IMR-90 (cell line): ENCODE measurements at regions not wholly inside any gene's neighbourhood (a gene's known extent, or its start where the extent isn't known, plus 50 kb on each side); places are given as distances from the start of the nearest gene placed in this dataset.

Experiments used
- ATAC-seq: fragments of 200-7000 bp; cut with Tn5 transposase; 2 replicates; pipeline ENCODE4 v1.9.1; 2020; ENCODE audit warnings: low read depth, mild to moderate bottlenecking, moderate library complexity
- BruUV-seq: library from RNA; stranded (reverse); fragments of 400-500 nt; replicated peaks from 2 replicates; lab custom pipeline; 2021; lab: Mats Ljungman, UMichigan
- CTCF ChIA-PET: fragments of 300-600 bp; formaldehyde crosslinking; extraction: SDS; loops from one replicate; lab custom pipeline; 2021; ENCODE audit warnings: antibody characterized with exemption; lab: Yijun Ruan, JAX
- POLR2A ChIA-PET: fragments of 300-600 bp; sonication (Branson Sonifier 250); formaldehyde crosslinking; loops from one replicate; lab custom pipeline; 2022; ENCODE audit warnings: antibody characterized with exemption; ENCODE audit not compliant: unreplicated experiment; lab: Charles Lee
- DNase-seq: peaks from one replicate; pipeline ENCODE4 v3.0.0; 2013
- H2AFZ ChIP-seq: replicated peaks from 2 replicates; pipeline ENCODE3; 2013; ENCODE audit warnings: low read length, mild to moderate bottlenecking; ENCODE audit not compliant: poor library complexity
- H2AK5ac ChIP-seq: 2 replicates; pipeline ENCODE4 v1.6.1; 2013; ENCODE audit warnings: low read depth, low read length, inconsistent platforms
- H2AK9ac ChIP-seq: replicated peaks from 2 replicates; pipeline ENCODE3; 2013; ENCODE audit warnings: mild to moderate bottlenecking, low read depth, low read length, moderate library complexity; ENCODE audit not compliant: poor library complexity
- H2BK120ac ChIP-seq: 2 replicates; pipeline ENCODE4 v1.6.1; 2013; ENCODE audit warnings: low read depth, low read length, inconsistent platforms
- H2BK15ac ChIP-seq: 3 replicates; pipeline ENCODE4 v1.6.1; 2013; ENCODE audit warnings: low read depth, low read length, inconsistent platforms
- H2BK20ac ChIP-seq: 2 replicates; pipeline ENCODE4 v1.6.1; 2013; ENCODE audit warnings: low read depth, mild to moderate bottlenecking, inconsistent platforms, low read length, moderate library complexity
- H2BK5ac ChIP-seq: 2 replicates; pipeline ENCODE4 v1.6.1; 2013; ENCODE audit warnings: mild to moderate bottlenecking, low read depth, low read length, inconsistent platforms; ENCODE audit not compliant: poor library complexity, severe bottlenecking
- H3K14ac ChIP-seq: replicated peaks from 2 replicates; pipeline ENCODE4 v1.6.1; 2013; ENCODE audit warnings: low read depth, low read length, inconsistent platforms
- H3K18ac ChIP-seq: 2 replicates; pipeline ENCODE4 v1.6.1; 2013; ENCODE audit warnings: low read depth, low read length, control low read depth
- H3K23ac ChIP-seq: 2 replicates; pipeline ENCODE4 v1.6.1; 2013; ENCODE audit warnings: low read depth, low read length, inconsistent platforms
- H3K27ac ChIP-seq: 2 replicates; pipeline ENCODE4 v1.5.1; 2013; ENCODE audit warnings: mild to moderate bottlenecking, control low read depth, low read length; ENCODE audit not compliant: insufficient read depth
- H3K27me3 ChIP-seq: 2 replicates; pipeline ENCODE4 v1.6.1; 2013; ENCODE audit warnings: low read length; ENCODE audit not compliant: control insufficient read depth, insufficient read depth
- H3K36me3 ChIP-seq: 2 replicates; pipeline ENCODE4 v1.6.1; 2013; ENCODE audit warnings: low read length, mixed read lengths; ENCODE audit not compliant: control insufficient read depth, insufficient read depth
- H3K4ac ChIP-seq: 2 replicates; pipeline ENCODE4 v1.6.1; 2013; ENCODE audit warnings: low read depth, low read length, inconsistent platforms
- H3K4me1 ChIP-seq: 2 replicates; pipeline ENCODE4 v1.6.1; 2013; ENCODE audit warnings: low read length, mixed read lengths; ENCODE audit not compliant: control insufficient read depth, insufficient read depth
- H3K4me2 ChIP-seq: 2 replicates; pipeline ENCODE4 v1.6.1; 2013; ENCODE audit warnings: low read depth, mild to moderate bottlenecking, control low read depth, low read length, moderate library complexity
- H3K4me3 ChIP-seq: 2 replicates; pipeline ENCODE4 v1.5.1; 2013; ENCODE audit warnings: low read depth, mild to moderate bottlenecking, control low read depth, low read length, moderate library complexity; ENCODE audit not compliant: insufficient read depth
- H3K56ac ChIP-seq: 2 replicates; pipeline ENCODE4 v1.6.1; 2013; ENCODE audit warnings: low read length, inconsistent platforms; ENCODE audit not compliant: insufficient read depth; ENCODE audit errors: extremely low read depth
- H3K79me1 ChIP-seq, 2 experiments: 2 replicates each; pipeline ENCODE4 v1.6.1; 2013; ENCODE audit warnings: low read length in 2 of 2, inconsistent platforms in 1 of 2, low read depth in 1 of 2
- H3K9ac ChIP-seq: 2 replicates; pipeline ENCODE4 v1.6.1; 2013; ENCODE audit warnings: low read depth, low read length, control low read depth
- H3K9me1 ChIP-seq: 2 replicates; pipeline ENCODE4 v1.6.1; 2013; ENCODE audit warnings: low read length, inconsistent platforms; ENCODE audit not compliant: insufficient read depth
- H3K9me3 ChIP-seq: 2 replicates; pipeline ENCODE4 v1.6.1; 2013; ENCODE audit warnings: low read length; ENCODE audit not compliant: control insufficient read depth, insufficient read depth
- H4K20me1 ChIP-seq: 2 replicates; pipeline ENCODE4 v1.6.1; 2013; ENCODE audit warnings: low read length, inconsistent platforms; ENCODE audit not compliant: insufficient read depth
- H4K5ac ChIP-seq: 2 replicates; pipeline ENCODE4 v1.6.1; 2013; ENCODE audit warnings: mild to moderate bottlenecking, low read depth, low read length, control low read depth
- H4K8ac ChIP-seq, 2 experiments: 2 replicates each; pipeline ENCODE4 v1.6.1; 2013; ENCODE audit warnings: low read depth in 2 of 2, low read length in 2 of 2, control low read depth in 1 of 2, inconsistent platforms in 1 of 2
- H4K91ac ChIP-seq: 2 replicates; pipeline ENCODE4 v1.6.1; 2013; ENCODE audit warnings: low read depth, low read length, inconsistent platforms; ENCODE audit not compliant: insufficient read depth
- BHLHE40 ChIP-seq: fragments of 150-350 bp; IDR thresholded peaks from 2 replicates; pipeline ENCODE4 v1.6.1; 2016; ENCODE audit warnings: mild to moderate bottlenecking, low read depth, low read length
- CEBPB ChIP-seq: IDR thresholded peaks from 2 replicates; pipeline ENCODE4 v1.6.1; 2012; ENCODE audit warnings: low read depth, low read length, improper control_type of control experiment
- CHD1 ChIP-seq: IDR thresholded peaks from 2 replicates; pipeline ENCODE4 v1.6.1; 2012; ENCODE audit warnings: low read depth, low read length, improper control_type of control experiment
- FOS ChIP-seq: fragments of 150-350 bp; IDR thresholded peaks from 2 replicates; pipeline ENCODE4 v1.6.1; 2016; ENCODE audit warnings: low read depth, low read length
- MAFK ChIP-seq: IDR thresholded peaks from 2 replicates; pipeline ENCODE4 v1.6.1; 2012; ENCODE audit warnings: low read depth, low read length, improper control_type of control experiment
- MAZ ChIP-seq: IDR thresholded peaks from 2 replicates; pipeline ENCODE4 v1.6.1; 2012; ENCODE audit warnings: low read depth, mild to moderate bottlenecking, low read length, improper control_type of control experiment, moderate library complexity, borderline replicate concordance
- MXI1 ChIP-seq: IDR thresholded peaks from 2 replicates; pipeline ENCODE4 v1.6.1; 2012; ENCODE audit warnings: low read depth, mild to moderate bottlenecking, low read length, moderate library complexity, borderline replicate concordance
- NFE2L2 ChIP-seq: fragments of 150-350 bp; IDR thresholded peaks from 2 replicates; pipeline ENCODE4 v1.6.1; 2016; ENCODE audit warnings: low read depth, mild to moderate bottlenecking, low read length
- POLR2A ChIP-seq: IDR thresholded peaks from 2 replicates; pipeline ENCODE4 v1.6.1; 2012; ENCODE audit warnings: mild to moderate bottlenecking, low read depth, low read length
- RAD21 ChIP-seq: IDR thresholded peaks from 2 replicates; pipeline ENCODE4 v1.6.1; 2012; ENCODE audit warnings: low read length, improper control_type of control experiment
- RCOR1 ChIP-seq: IDR thresholded peaks from 2 replicates; pipeline ENCODE4 v1.6.1; 2012; ENCODE audit warnings: mild to moderate bottlenecking, low read length, improper control_type of control experiment; ENCODE audit not compliant: insufficient replicate concordance
- RFX5 ChIP-seq: IDR thresholded peaks from 2 replicates; pipeline ENCODE4 v1.8.0; 2012; ENCODE audit warnings: low read depth, mild to moderate bottlenecking, low read length, moderate library complexity
- SMC3 ChIP-seq: fragments of 150-350 bp; IDR thresholded peaks from 2 replicates; pipeline ENCODE4 v1.6.1; 2016; ENCODE audit warnings: low read depth, mild to moderate bottlenecking, antibody characterized with exemption, low read length, moderate library complexity
- WGBS, 2 experiments: methylation state at CpG; one replicate each; pipeline versions ENCODE4 v1.1.5 to v1.1.7; 2013; ENCODE audit warnings: missing lambda C conversion rate in 2 of 2; ENCODE audit not compliant: insufficient read length in 1 of 2; ENCODE audit errors: extremely low coverage in 2 of 2; 5-methylcytosine and 5-hydroxymethylcytosine counted together
- dilution Hi-C: fragments of 300-500 bp; cut with HindIII; formaldehyde crosslinking; loops from one replicate; pipeline ENCODE4 v1.14.3; 2018; ENCODE audit warnings: low sequenced_read_pairs; ENCODE audit not compliant: unreplicated experiment
- in situ Hi-C: fragments of 300-500 bp; cut with MboI; formaldehyde crosslinking; loops from 3 replicates; pipeline ENCODE4 v1.14.3; 2019; ENCODE audit warnings: low sequenced_read_pairs, inconsistent platforms, mixed read lengths
- intact Hi-C: fragments of 100-400 bp; cut with micrococcal nuclease; formaldehyde crosslinking; loops from 2 replicates; pipeline ENCODE4 v1.10.0; 2022
- TF ChIP-seq, protein P1 (sequence below): conservative IDR thresholded peaks from 2 replicates; pipeline ENCODE4 v1.5.1; 2012; ENCODE audit warnings: mild to moderate bottlenecking, low read depth, low read length, improper control_type of control experiment
- TF ChIP-seq, protein P2 (sequence below): fragments of 150-350 bp; IDR thresholded peaks from 2 replicates; pipeline ENCODE4 v1.6.1; 2017; ENCODE audit warnings: mild to moderate bottlenecking, antibody characterized with exemption, low read length, low read depth
- TF ChIP-seq, protein P3 (sequence below): fragments of 150-350 bp; IDR thresholded peaks from 2 replicates; pipeline ENCODE4 v1.6.1; 2016; ENCODE audit warnings: low read depth, mild to moderate bottlenecking, low read length, moderate library complexity, borderline replicate concordance

DNA sequence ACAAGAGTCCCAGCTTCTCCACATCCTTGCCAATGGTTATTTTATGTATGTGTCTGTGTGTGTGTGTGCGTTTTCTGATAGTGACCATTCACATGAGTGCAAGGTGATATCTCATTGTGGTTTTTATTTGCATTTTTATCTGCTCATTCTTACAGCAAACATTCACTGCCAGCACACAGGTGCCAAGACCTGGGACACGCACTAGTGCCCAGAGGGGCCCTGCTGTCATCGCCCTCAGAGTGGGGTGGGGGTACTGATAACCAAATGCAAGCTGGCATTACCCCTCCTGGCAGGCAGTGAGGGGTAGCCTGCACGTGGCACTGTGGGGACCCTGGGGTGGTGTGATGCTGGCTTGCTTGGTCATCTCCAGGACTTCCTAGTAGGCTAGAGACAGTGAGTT, 285.4 kb downstream of the LPIN1 start:
- peaks cover 3% of the 10 kb centered on the region for H3K4me1 ChIP-seq
- no peak overlapping the region for H3K56ac ChIP-seq
- dilution Hi-C loops, result no loop called here
- H4K5ac ChIP-seq, result no peak overlapping the region
- ATAC-seq (no peak), DNase-seq (no peak)
- H3K79me1 ChIP-seq, result no peaks in the 10 kb centered on the region
- H2AK9ac ChIP-seq, result peak overlapping the region; percentile 23
- no peaks in the 10 kb centered on the region for H3K36me3 ChIP-seq
- H2BK15ac ChIP-seq, result no peak overlapping the region; the same call in 2 of the 3 replicates
- H4K8ac ChIP-seq, result no peak overlapping the region
- peak overlapping the region; percentile 12; the same call in 1 of the 2 replicates for H2BK120ac ChIP-seq
- H3K4ac ChIP-seq, result no peak overlapping the region
- no TSS peak for BruUV-seq
- no peak overlapping the region for H3K14ac ChIP-seq
- 0 out of 2 replicates have a peak, but pooled peaks cover 3% of the 10 kb centered on the region for H3K9me1 ChIP-seq
- no peaks in the 10 kb centered on the region for H3K27me3 ChIP-seq
- H2BK20ac ChIP-seq, result no peak overlapping the region
- H2AFZ ChIP-seq, result no peak overlapping the region
- no peak overlapping the region for H3K4me2 ChIP-seq
- no peak overlapping the region for H3K18ac ChIP-seq
- no peak overlapping the region for H3K27ac ChIP-seq
- intact Hi-C loops, result no loop called here
- no peak overlapping the region for H3K9ac ChIP-seq
- H3K4me3 ChIP-seq, result no peak overlapping the region
- H3K9me3 ChIP-seq, result no peaks in the 10 kb centered on the region
- CTCF ChIA-PET, result no interaction called here
- POLR2A ChIA-PET, result no interaction called here
- TF ChIP-seq RFX5 (no peak), CEBPB (no peak), RAD21 (no peak), CHD1 (no peak), MAZ (no peak), NFE2L2 (no peak), MAFK (no peak), POLR2A (no peak), BHLHE40 (no peak), MXI1 (no peak), FOS (no peak), RCOR1 (no peak), SMC3 (no peak)
- TF ChIP-seq, protein P1, sequence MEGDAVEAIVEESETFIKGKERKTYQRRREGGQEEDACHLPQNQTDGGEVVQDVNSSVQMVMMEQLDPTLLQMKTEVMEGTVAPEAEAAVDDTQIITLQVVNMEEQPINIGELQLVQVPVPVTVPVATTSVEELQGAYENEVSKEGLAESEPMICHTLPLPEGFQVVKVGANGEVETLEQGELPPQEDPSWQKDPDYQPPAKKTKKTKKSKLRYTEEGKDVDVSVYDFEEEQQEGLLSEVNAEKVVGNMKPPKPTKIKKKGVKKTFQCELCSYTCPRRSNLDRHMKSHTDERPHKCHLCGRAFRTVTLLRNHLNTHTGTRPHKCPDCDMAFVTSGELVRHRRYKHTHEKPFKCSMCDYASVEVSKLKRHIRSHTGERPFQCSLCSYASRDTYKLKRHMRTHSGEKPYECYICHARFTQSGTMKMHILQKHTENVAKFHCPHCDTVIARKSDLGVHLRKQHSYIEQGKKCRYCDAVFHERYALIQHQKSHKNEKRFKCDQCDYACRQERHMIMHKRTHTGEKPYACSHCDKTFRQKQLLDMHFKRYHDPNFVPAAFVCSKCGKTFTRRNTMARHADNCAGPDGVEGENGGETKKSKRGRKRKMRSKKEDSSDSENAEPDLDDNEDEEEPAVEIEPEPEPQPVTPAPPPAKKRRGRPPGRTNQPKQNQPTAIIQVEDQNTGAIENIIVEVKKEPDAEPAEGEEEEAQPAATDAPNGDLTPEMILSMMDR, result no peak
- TF ChIP-seq, protein P2, sequence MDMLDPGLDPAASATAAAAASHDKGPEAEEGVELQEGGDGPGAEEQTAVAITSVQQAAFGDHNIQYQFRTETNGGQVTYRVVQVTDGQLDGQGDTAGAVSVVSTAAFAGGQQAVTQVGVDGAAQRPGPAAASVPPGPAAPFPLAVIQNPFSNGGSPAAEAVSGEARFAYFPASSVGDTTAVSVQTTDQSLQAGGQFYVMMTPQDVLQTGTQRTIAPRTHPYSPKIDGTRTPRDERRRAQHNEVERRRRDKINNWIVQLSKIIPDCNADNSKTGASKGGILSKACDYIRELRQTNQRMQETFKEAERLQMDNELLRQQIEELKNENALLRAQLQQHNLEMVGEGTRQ, result no peak
- TF ChIP-seq, protein P3, sequence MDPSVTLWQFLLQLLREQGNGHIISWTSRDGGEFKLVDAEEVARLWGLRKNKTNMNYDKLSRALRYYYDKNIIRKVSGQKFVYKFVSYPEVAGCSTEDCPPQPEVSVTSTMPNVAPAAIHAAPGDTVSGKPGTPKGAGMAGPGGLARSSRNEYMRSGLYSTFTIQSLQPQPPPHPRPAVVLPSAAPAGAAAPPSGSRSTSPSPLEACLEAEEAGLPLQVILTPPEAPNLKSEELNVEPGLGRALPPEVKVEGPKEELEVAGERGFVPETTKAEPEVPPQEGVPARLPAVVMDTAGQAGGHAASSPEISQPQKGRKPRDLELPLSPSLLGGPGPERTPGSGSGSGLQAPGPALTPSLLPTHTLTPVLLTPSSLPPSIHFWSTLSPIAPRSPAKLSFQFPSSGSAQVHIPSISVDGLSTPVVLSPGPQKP, result no peak
- H4K91ac ChIP-seq, result no peak overlapping the region
- no peak overlapping the region for H3K23ac ChIP-seq
- no peaks in the 10 kb centered on the region for H4K20me1 ChIP-seq
- in situ Hi-C loops, result no loop called here
- peak overlapping the region; percentile 47; the same call in 1 of the 2 replicates for H2AK5ac ChIP-seq
- no CpG with 5 or more reads among the region's 4 CpGs for WGBS, 2 experiments
- no peak overlapping the region for H2BK5ac ChIP-seq
